ENCODE measurements at regions not wholly inside any gene's neighbourhood (a gene's known extent, or its start where the extent isn't known, plus 50 kb on each side); places are given as distances from the start of the nearest gene placed in this dataset.

DNA sequence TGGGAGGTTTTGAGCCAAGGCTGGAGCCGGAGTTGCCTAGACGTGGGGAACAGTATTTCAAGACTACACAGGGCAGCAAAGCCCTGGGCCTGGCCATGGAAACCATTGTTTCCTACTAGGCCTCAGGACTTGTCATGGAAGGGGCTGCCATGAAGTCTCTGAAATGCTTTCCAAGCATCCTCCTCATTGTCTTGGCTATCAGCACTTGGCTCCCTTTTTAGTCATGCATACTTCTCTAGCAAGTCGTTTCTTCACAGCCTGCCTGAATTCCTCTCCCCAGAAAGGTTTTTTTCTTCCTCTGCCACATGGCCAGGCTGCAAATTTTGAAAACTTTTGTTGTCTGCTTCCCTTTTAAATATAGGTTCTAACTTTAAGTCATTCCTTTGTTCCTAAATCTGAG is 406.6 kb upstream of the TMPRSS15 start:
- TF ChIP-seq ZBTB7A (IDR thresholded peaks at IDR 0.05; ENCODE audit: low read depth) (no peak), NFIC (IDR thresholded peaks at IDR 0.05) (no peak), EP300 (IDR thresholded peaks at IDR 0.05; ENCODE audit: borderline replicate concordance) (no peak), TEAD4 (IDR thresholded peaks at IDR 0.05) (no peak), FOXM1 (IDR thresholded peaks at IDR 0.05; ENCODE audit: borderline replicate concordance, low read depth) (no peak), TAF1 (IDR thresholded peaks at IDR 0.05; ENCODE audit: low read depth) (no peak)
- TF ChIP-seq, protein P1, sequence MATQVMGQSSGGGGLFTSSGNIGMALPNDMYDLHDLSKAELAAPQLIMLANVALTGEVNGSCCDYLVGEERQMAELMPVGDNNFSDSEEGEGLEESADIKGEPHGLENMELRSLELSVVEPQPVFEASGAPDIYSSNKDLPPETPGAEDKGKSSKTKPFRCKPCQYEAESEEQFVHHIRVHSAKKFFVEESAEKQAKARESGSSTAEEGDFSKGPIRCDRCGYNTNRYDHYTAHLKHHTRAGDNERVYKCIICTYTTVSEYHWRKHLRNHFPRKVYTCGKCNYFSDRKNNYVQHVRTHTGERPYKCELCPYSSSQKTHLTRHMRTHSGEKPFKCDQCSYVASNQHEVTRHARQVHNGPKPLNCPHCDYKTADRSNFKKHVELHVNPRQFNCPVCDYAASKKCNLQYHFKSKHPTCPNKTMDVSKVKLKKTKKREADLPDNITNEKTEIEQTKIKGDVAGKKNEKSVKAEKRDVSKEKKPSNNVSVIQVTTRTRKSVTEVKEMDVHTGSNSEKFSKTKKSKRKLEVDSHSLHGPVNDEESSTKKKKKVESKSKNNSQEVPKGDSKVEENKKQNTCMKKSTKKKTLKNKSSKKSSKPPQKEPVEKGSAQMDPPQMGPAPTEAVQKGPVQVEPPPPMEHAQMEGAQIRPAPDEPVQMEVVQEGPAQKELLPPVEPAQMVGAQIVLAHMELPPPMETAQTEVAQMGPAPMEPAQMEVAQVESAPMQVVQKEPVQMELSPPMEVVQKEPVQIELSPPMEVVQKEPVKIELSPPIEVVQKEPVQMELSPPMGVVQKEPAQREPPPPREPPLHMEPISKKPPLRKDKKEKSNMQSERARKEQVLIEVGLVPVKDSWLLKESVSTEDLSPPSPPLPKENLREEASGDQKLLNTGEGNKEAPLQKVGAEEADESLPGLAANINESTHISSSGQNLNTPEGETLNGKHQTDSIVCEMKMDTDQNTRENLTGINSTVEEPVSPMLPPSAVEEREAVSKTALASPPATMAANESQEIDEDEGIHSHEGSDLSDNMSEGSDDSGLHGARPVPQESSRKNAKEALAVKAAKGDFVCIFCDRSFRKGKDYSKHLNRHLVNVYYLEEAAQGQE (IDR thresholded peaks at IDR 0.05; ENCODE audit: low read depth) = no peak
- TF ChIP-seq, protein P2, sequence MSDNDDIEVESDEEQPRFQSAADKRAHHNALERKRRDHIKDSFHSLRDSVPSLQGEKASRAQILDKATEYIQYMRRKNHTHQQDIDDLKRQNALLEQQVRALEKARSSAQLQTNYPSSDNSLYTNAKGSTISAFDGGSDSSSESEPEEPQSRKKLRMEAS (IDR thresholded peaks at IDR 0.05) = no peak
